Stimulated activated CD4-positive, alpha-beta T cell treated with anti-CD3 and anti-CD28 coated beads, Interleukin-12 subunit alpha, Interleukin-12 subunit beta, amount 100 ng/mL, for 4 hours (primary cell): ENCODE measurements at regions not wholly inside any gene's neighbourhood (a gene's known extent, or its start where the extent isn't known, plus 50 kb on each side); places are given as distances from the start of the nearest gene placed in this dataset.

Experiments used
- DNase-seq: peaks from one replicate; pipeline ENCODE4 v3.0.0-alpha.2; 2020

GRCh38 chr1:55695151-55695550 lies 480.0 kb upstream of the USP24 start:
- DNase-seq = no peak

- no peak for DNase-seq
These were observed 479.2 kb upstream of the USP24 start for GRCh38 chr1:55694310-55694801.

GRCh38 chr1:55692726-55693125 lies 477.6 kb upstream of the USP24 start:
- no peak for DNase-seq

- no peak for DNase-seq
These were observed 475.2 kb upstream of the USP24 start for GRCh38 chr1:55690366-55690765.

- no peak for DNase-seq
These were observed 474.6 kb upstream of the USP24 start for GRCh38 chr1:55689800-55690199.

GRCh38 chr1:55685560-55685959 lies 470.4 kb upstream of the USP24 start:
- no peak for DNase-seq

- DNase-seq = no peak
These were observed 469.0 kb upstream of the USP24 start for GRCh38 chr1:55684131-55684650.

- no peak for DNase-seq
These were observed 467.0 kb upstream of the USP24 start for GRCh38 chr1:55682198-55682597.

GRCh38 chr1:55679971-55680370 lies 464.8 kb upstream of the USP24 start:
- DNase-seq = no peak

- no peak for DNase-seq
These were observed 458.3 kb upstream of the USP24 start for GRCh38 chr1:55673416-55673815.

- no peak for DNase-seq
These were observed 455.3 kb upstream of the USP24 start for GRCh38 chr1:55670331-55671082.

- DNase-seq = no peak
These were observed 454.1 kb upstream of the USP24 start for GRCh38 chr1:55669293-55669692.

- DNase-seq = no peak
These were observed 447.7 kb upstream of the USP24 start for GRCh38 chr1:55662875-55663274.

GRCh38 chr1:55658917-55659316 lies 443.8 kb upstream of the USP24 start:
- no peak for DNase-seq

- DNase-seq = no peak
These were observed 439.6 kb upstream of the USP24 start for GRCh38 chr1:55654750-55655149.

- DNase-seq = no peak
These were observed 439.0 kb upstream of the USP24 start for GRCh38 chr1:55654171-55654570.

GRCh38 chr1:55650444-55650843 lies 435.3 kb upstream of the USP24 start:
- DNase-seq = no peak

GRCh38 chr1:55646181-55646580 lies 431.0 kb upstream of the USP24 start:
- no peak for DNase-seq

GRCh38 chr1:55645270-55645669 lies 430.1 kb upstream of the USP24 start:
- DNase-seq = no peak

GRCh38 chr1:55641947-55642346 lies 426.8 kb upstream of the USP24 start:
- no peak for DNase-seq

- DNase-seq = peak; percentile 20
These were observed 425.7 kb upstream of the USP24 start for GRCh38 chr1:55640708-55641473.

GRCh38 chr1:55639526-55639925 lies 424.4 kb upstream of the USP24 start:
- DNase-seq = no peak

- no peak for DNase-seq
These were observed 423.9 kb upstream of the USP24 start for GRCh38 chr1:55639051-55639450.

- DNase-seq = no peak
These were observed 421.5 kb upstream of the USP24 start for GRCh38 chr1:55636696-55637095.
